ENCODE measurements at regions not wholly inside any gene's neighbourhood (a gene's known extent, or its start where the extent isn't known, plus 50 kb on each side); places are given as distances from the start of the nearest gene placed in this dataset.

DNA sequence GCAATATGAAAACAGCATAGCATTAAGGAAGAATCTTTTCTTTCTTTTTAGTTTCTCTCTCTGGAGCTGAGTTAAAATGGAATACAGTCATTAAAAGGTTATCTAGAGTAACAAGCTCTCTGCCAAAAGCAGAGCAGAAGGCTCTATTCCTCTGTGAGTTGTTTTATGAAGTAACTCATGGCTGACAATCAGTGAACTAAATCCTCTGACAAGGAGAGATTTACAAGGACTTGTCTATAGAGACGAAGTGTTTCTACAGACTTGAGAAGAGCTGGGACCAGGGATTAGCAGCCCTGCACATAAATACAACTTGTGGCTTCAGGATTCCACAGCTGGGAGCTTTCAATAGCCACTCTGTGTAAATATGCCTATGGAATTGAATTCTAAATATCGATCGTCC is 192.5 kb upstream of the RAG2 start:
- Histone ChIP-seq H3K4me1 (no peaks in the 10 kb centered on the region), H3K4me3 (no peak overlapping the region), H3K4me2 (no peak overlapping the region), H3K27ac (no peak overlapping the region), H3K9me3 (no peaks in the 10 kb centered on the region)
- CTCF ChIA-PET, result no interaction called here
- POLR2A ChIA-PET, result no interaction called here
- no peak for FAIRE-seq
- ATAC-seq, result no peak
- no peak for DNase-seq (ENCODE audit: low read depth in 1 of 2, low spot score in 1 of 2)
- TF ChIP-seq POLR2A (IDR thresholded peaks at IDR 0.05; ENCODE audit: low read length), result no peak
- TF ChIP-seq EHMT2 (IDR thresholded peaks at IDR 0.05; ENCODE audit: low read depth), result no peak
- TF ChIP-seq FOSB (CRISPR knock-in tag; IDR thresholded peaks at IDR 0.05), result no peak
- TF ChIP-seq HDAC2 (IDR thresholded peaks at IDR 0.05), result no peak
- TF ChIP-seq CHD4 (IDR thresholded peaks at IDR 0.05; ENCODE audit: borderline replicate concordance), result no peak
- 0% methylated on average over 3 of the region's 3 CpGs for WGBS (ENCODE audit: missing lambda C conversion rate)

DNA sequence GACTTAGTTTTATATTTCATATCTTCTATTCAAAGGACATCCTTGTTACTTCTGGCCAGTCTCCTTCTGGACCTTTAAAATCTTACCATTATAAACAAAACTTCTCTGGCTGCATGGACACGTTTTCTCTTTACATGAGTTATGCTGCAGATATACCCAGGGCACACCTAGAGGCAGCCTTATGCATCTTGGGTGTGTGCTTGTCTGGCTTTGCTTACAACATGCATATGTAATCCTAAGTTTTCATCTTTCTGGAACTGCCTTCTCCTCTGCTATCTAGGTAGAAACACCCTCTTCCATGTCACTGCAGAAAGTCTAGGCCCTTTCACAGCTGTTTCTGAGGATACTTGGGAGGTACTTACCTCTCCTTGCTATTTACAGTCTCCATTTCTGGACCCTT is 185.8 kb upstream of the RAG2 start:
- 0% methylated on average over 1 of the region's 1 CpG for WGBS (ENCODE audit: missing lambda C conversion rate)
- CTCF ChIA-PET, result interaction anchor here (0.8 kb wide), 1 partner anchor 12 kb away, joined by 3 read pairs; no protein-coding TSS in a partner anchor
- no peak overlapping the region for H3K4me3 ChIP-seq
- DNase-seq (ENCODE audit: low read depth in 1 of 2, low spot score in 1 of 2) (no peak), FAIRE-seq (no peak), ATAC-seq (no peak)
- H3K4me2 ChIP-seq, result no peak overlapping the region
- H3K9me3 ChIP-seq, result no peaks in the 10 kb centered on the region
- no peak for TF ChIP-seq FOXS1 (CRISPR knock-in tag; IDR thresholded peaks at IDR 0.05)
- TF ChIP-seq, protein P1, sequence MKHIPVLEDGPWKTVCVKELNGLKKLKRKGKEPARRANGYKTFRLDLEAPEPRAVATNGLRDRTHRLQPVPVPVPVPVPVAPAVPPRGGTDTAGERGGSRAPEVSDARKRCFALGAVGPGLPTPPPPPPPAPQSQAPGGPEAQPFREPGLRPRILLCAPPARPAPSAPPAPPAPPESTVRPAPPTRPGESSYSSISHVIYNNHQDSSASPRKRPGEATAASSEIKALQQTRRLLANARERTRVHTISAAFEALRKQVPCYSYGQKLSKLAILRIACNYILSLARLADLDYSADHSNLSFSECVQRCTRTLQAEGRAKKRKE (CRISPR knock-in tag; IDR thresholded peaks at IDR 0.05; ENCODE audit: low read depth), result no peak
- no peak for TF ChIP-seq SREBF2 (IDR thresholded peaks at IDR 0.05)
- TF ChIP-seq MAZ (IDR thresholded peaks at IDR 0.05; ENCODE audit: borderline replicate concordance, low read depth, low read length), result no peak
- TF ChIP-seq CBX2 (IDR thresholded peaks at IDR 0.05; ENCODE audit: borderline replicate concordance, low read depth), result no peak
- no peak for TF ChIP-seq EHF (CRISPR knock-in tag; IDR thresholded peaks at IDR 0.05)
- no peak for TF ChIP-seq POLR2AphosphoS2 (conservative IDR thresholded peaks at IDR 0.05; ENCODE audit: low read length)
- no peak for TF ChIP-seq JUNB (IDR thresholded peaks at IDR 0.05)
- no peak for TF ChIP-seq ELK1 (IDR thresholded peaks at IDR 0.05; ENCODE audit: low read depth, low read length)
- no peak for TF ChIP-seq HDAC2 (IDR thresholded peaks at IDR 0.05)
- no peak for TF ChIP-seq CBX8 (IDR thresholded peaks at IDR 0.05)
- TF ChIP-seq RNF2 (IDR thresholded peaks at IDR 0.05; ENCODE audit: borderline replicate concordance, low read depth), result no peak
- TF ChIP-seq CHD4 (IDR thresholded peaks at IDR 0.05; ENCODE audit: borderline replicate concordance), result no peak
- TF ChIP-seq CHD2 (IDR thresholded peaks at IDR 0.05; ENCODE audit: low read length, partially characterized antibody), result no peak
- no peaks in the 10 kb centered on the region for H3K4me1 ChIP-seq
- H3K27ac ChIP-seq, result no peak overlapping the region
- POLR2A ChIA-PET, result no interaction called here

- POLR2A ChIA-PET, result no interaction called here
- CTCF ChIA-PET, result interaction anchor here (1.4 kb wide), 1 partner anchor 33 kb away, joined by 5 read pairs; no protein-coding TSS in a partner anchor
- no peak for FAIRE-seq
- Histone ChIP-seq H3K4me1 (no peaks in the 10 kb centered on the region), H3K27ac (no peak overlapping the region), H3K4me2 (no peak overlapping the region), H3K4me3 (no peak overlapping the region), H3K9me3 (no peaks in the 10 kb centered on the region)
- no peak for ATAC-seq
- TF ChIP-seq CEBPB (IDR thresholded peaks at IDR 0.05) (no peak), TFCP2L1 (CRISPR knock-in tag; IDR thresholded peaks at IDR 0.05) (no peak), NR3C1 (IDR thresholded peaks at IDR 0.05) (no peak), FOXS1 (CRISPR knock-in tag; IDR thresholded peaks at IDR 0.05) (no peak), ELK1 (IDR thresholded peaks at IDR 0.05; ENCODE audit: low read depth, low read length) (no peak), BCL3 (IDR thresholded peaks at IDR 0.05) (no peak), ZC3H11A (IDR thresholded peaks at IDR 0.05) (no peak), MAFK (IDR thresholded peaks at IDR 0.05; ENCODE audit: partially characterized antibody) (no peak), ZFP36 (IDR thresholded peaks at IDR 0.05; ENCODE audit: borderline replicate concordance, partially characterized antibody) (no peak)
- DNase-seq (ENCODE audit: low read depth in 1 of 2, low spot score in 1 of 2), result no peak
- 1% methylated on average over 3 of the region's 3 CpGs for WGBS (ENCODE audit: missing lambda C conversion rate)
These were observed 181.8 kb upstream of the RAG2 start for GRCh38 chr11:36779791-36780190.
